Embryonic facial prominence (tissue), 1 donor: ENCODE measurements at regions not wholly inside any gene's neighbourhood (a gene's known extent, or its start where the extent isn't known, plus 50 kb on each side); places are given as distances from the start of the nearest gene placed in this dataset.
"Not testable (repeated sequence)": the region's sequence is repeated elsewhere in the genome, so short reads cannot be mapped to it uniquely, and the experiment has no call there.

Experiments
- DNase-seq: peaks from one replicate; pipeline ENCODE4 v3.0.0-alpha.2; 2016; ENCODE audit errors: extremely low spot score

GRCh38 chr12:78331753-78332152 is 501.1 kb downstream of the NAV3 start:
- DNase-seq = no peak

- no peak for DNase-seq
These were observed 507.5 kb downstream of the NAV3 start for GRCh38 chr12:78338054-78338785.

DNA sequence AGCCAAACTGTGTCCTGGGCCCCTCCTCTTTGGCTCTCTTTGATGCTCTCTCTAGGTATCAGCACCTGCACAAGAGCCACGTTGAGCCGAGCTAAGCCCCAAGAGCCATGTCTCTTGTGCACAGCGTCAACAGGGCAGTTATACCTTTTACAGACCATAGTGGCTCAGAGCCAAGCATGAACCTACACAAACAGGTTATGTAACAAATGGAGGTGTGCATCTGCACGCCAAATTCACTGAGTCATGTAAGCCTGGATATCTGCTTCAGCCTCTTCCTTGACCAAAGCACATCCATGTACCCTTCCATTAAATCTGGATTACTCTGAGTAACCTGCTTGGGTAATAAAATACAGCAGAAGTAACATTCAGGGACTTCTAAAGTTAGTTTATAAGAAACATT is 509.7 kb downstream of the NAV3 start:
- DNase-seq = no peak

DNA sequence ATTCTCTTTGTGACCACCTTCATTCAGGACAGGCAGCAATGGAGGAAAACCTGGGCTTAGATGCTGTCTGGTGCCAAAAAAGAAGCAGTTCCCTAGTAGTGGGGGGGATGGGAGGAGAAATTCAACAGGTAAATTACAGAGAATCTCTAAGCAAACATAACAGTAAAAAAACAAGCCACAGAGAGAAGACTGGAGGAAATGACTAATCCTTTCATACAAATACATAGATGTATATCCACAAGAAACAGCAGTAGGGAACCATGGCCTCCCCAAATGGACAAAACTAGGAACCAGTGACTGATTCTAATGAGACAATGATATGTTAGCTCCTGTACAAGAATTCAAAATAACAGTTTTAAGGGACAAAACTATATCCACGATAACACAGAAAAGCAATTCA is 513.0 kb downstream of the NAV3 start:
- no peak for DNase-seq

DNA sequence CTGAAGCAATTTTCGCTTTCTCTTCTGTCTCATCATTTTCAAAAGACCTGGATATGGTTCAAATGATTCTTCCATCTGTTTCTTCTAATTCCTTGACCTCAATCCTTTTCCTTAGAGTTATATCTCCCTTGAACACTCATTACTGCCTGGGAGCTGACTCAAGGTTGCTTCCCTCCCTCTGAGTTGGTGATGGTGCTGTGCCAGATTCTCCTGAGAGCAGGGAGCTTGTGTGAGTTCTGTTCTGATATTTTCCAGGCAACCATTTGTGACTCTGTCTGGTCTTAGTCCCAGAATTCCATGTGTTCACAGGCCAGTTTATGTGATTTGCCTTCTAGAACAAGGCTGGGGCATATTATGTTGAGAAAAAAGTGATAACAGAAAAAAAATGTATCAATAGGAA is 505.1 kb upstream of the SYT1 start:
- no peak for DNase-seq

GRCh38 chr12:78361683-78362082 is 502.9 kb upstream of the SYT1 start:
- DNase-seq = no peak

- no peak for DNase-seq
These were observed 493.3 kb upstream of the SYT1 start for GRCh38 chr12:78371284-78371683.

GRCh38 chr12:78375461-78375860 is 489.1 kb upstream of the SYT1 start:
- no peak for DNase-seq

- no peak for DNase-seq
These were observed 488.3 kb upstream of the SYT1 start for GRCh38 chr12:78376257-78376656.

- not testable (repeated sequence) for DNase-seq
These were observed 485.5 kb upstream of the SYT1 start for GRCh38 chr12:78379065-78379464.

- DNase-seq = no peak
These were observed 481.2 kb upstream of the SYT1 start for GRCh38 chr12:78383414-78383813.

DNA sequence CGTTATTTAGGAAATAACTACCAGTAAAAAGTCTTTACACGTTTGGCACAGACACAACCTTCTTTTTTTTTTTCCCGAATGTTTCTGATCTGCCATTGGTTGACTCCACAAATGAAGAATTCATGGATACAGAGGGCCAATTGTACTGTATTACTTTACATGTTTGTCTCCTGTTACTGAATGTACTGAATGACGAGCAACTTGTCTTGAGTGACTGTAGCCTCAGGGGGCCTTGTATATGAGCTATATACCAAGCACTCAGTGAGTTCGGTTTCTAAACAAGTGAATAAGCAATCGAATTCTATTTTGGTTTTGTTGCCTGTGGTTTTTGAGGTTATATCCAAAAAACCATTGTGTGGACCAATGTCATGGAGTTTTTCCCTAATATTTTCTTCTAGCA is 480.0 kb upstream of the SYT1 start:
- no peak for DNase-seq

- no peak for DNase-seq
These were observed 479.0 kb upstream of the SYT1 start for GRCh38 chr12:78385541-78385940.

- DNase-seq = no peak
These were observed 477.7 kb upstream of the SYT1 start for GRCh38 chr12:78386871-78387270.

- no peak for DNase-seq
These were observed 476.9 kb upstream of the SYT1 start for GRCh38 chr12:78387721-78388120.

GRCh38 chr12:78388461-78388860 is 476.1 kb upstream of the SYT1 start:
- no peak for DNase-seq

DNA sequence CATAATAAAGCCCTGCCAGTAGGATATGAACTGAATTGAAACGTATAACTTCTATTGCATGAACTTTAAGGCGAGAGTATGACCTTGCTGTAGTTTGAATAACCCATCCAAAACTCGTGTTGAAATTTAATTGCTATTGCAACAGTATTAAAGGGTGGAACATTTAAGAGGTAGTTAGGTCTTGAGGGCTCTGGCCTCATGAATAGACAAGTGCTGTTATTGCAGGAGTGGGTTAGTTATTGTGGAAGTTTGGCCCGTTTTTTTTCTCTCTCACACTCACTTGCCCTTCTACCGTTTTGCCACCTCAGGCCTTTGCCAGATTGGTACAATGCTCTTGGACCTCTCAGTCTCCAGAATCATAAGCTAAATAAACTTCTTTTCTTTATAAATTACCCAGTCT is 473.7 kb upstream of the SYT1 start:
- DNase-seq = no peak

DNA sequence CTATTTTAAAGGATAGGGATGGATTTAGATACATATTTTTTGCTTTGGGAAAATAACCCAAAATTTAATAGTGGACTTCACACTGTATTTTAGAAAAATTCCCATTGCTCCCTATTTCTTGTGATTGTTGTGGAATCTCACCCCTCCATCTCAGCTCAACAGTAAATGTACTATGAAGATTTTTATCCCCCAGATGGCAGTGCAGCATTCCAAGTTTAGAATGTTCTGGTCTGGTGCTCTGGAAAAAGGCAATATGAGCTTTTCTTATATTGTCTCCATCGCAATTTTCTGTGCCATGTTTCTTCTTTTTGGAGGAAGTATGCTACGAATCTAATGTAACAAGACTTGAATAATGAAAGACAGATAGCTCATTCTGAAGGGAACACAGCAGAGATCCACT is 471.7 kb upstream of the SYT1 start:
- peak; percentile 46 for DNase-seq

- no peak for DNase-seq
These were observed 468.6 kb upstream of the SYT1 start for GRCh38 chr12:78395961-78396360.

GRCh38 chr12:78396538-78396937 is 468.0 kb upstream of the SYT1 start:
- DNase-seq = no peak

DNA sequence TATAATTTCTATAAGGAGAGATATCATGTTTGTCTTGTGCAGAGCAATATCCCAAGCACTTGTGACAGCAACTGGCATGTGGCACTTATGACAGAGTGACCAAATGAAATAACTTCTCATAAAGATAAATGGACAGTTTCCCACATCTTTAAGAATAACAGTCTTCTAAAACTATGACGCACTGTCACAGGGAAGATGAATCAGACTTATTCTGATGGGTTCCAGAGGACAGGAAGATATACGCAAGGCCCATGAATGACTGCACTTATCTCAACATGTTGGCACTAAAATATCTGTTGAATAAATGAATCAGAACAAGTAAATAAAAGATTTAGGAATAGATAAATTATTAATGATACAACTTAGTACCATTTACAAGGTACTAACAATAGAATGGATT is 465.8 kb upstream of the SYT1 start:
- DNase-seq = no peak

DNA sequence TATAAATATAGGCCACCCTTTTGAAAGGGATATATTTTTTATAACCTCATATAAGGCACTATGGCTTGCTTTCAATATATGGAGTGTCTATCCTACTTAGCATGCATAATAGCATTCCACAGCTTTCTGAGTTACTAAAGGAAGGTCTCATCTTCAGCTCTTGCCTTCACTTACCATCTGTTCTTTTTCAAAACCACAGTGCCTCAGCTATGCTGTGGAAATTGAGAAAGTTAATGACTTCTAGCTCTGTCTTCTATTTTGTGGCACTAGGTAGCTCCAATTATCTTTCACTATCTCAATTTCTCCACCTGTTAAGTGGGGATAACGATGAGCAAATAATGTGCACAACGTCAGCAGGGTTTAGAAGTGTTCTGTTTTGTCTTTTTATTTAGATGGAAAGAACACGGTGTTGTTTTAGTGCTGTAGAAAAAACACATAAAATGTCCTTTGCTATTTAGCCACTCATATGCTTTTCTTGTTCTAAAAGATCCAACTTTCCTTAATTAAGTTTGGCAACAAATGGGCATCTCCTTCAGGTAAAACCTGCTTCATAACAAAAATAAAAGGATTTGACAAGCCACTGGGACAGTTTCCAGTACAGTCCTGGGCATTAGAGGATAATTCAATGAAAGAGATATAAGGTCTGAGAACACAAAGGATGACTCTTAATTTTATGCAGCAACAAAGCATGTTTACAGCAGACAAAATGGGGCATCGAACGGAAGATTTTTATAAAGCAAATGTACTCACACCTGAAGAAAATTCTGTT is 462.0 kb upstream of the SYT1 start:
- DNase-seq = no peak

DNA sequence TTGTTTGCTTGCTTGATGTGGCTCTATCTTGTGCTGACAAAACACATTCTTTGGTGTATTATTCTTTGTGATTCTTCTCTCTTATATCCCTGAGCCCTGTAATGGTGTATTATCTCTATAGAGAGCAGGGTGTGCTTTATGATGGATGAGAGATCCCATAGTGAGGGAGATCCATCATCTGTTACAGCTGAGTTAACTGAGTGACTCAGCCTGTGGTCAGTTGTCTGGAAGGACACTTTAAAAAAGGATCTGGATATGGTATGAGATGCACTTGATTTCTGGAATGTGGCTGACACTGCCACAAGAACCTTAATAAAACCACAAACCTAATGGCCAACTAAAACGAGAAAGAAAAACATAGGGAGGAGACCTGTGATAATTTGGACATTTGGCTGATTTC is 461.4 kb upstream of the SYT1 start:
- no peak for DNase-seq
